ENCODE measurements at regions not wholly inside any gene's neighbourhood (a gene's known extent, or its start where the extent isn't known, plus 50 kb on each side); places are given as distances from the start of the nearest gene placed in this dataset.

- Histone ChIP-seq H3K4me1 (no peaks in the 10 kb centered on the region), H3K9me3 (no peaks in the 10 kb centered on the region), H3K36me3 (no peaks in the 10 kb centered on the region), H3K27me3 (no peaks in the 10 kb centered on the region), H3K4me3 (no peak overlapping the region), H3K27ac (no peak overlapping the region)
- no peak for TF ChIP-seq POLR2A (IDR thresholded peaks at IDR 0.05)
- no peak for TF ChIP-seq CTCF (IDR thresholded peaks at IDR 0.05)
- intact Hi-C loops (cut with DNase I): no loop called here
- WGBS (ENCODE audit: insufficient coverage, low coverage, low lambda C conversion rate, missing lambda C conversion rate): 60% methylated on average over 2 of the region's 2 CpGs
- DNase-seq (no peak), ATAC-seq (no peak)
These were observed 63.3 kb downstream of the HDGFL1 start for GRCh38 chr6:22632581-22633145.

GRCh38 chr6:22636452-22636851 is 67.1 kb downstream of the HDGFL1 start:
- Histone ChIP-seq H3K4me1 (no peaks in the 10 kb centered on the region), H3K36me3 (no peaks in the 10 kb centered on the region), H3K9me3 (no peaks in the 10 kb centered on the region), H3K27ac (no peak overlapping the region), H3K27me3 (no peaks in the 10 kb centered on the region), H3K4me3 (no peak overlapping the region)
- 68% methylated on average over 4 of the region's 4 CpGs for WGBS (ENCODE audit: insufficient coverage, low coverage, low lambda C conversion rate, missing lambda C conversion rate)
- DNase-seq: no peak
- ATAC-seq: no peak
- no peak for TF ChIP-seq CTCF (IDR thresholded peaks at IDR 0.05)
- TF ChIP-seq POLR2A (IDR thresholded peaks at IDR 0.05): no peak
- intact Hi-C loops (cut with DNase I): no loop called here

DNA sequence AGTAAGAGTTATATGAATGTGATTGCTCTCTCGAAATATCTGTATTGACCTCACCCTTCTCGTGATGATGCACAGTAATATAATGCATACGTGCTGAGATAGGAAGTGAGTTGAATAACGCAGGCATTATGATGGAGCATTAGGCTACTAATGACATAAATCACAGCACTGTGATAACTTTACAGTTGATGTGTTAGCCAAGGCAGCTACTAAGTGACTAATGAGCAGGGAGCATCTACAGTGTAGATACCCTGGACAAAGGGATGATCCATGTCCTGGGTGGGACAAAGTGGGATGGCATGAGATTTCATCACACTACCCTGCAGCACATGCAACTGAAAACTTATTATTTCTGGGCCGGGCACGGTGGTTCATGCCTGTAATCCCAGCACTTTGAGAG is 68.4 kb downstream of the HDGFL1 start:
- DNase-seq (no peak), ATAC-seq (no peak)
- Histone ChIP-seq H3K4me1 (no peaks in the 10 kb centered on the region), H3K27ac (no peak overlapping the region), H3K36me3 (no peaks in the 10 kb centered on the region), H3K27me3 (no peaks in the 10 kb centered on the region), H3K4me3 (no peak overlapping the region), H3K9me3 (no peaks in the 10 kb centered on the region)
- TF ChIP-seq POLR2A (IDR thresholded peaks at IDR 0.05) (no peak), CTCF (IDR thresholded peaks at IDR 0.05) (no peak)
- 87% methylated on average over 6 of the region's 6 CpGs for WGBS (ENCODE audit: insufficient coverage, low coverage, low lambda C conversion rate, missing lambda C conversion rate)
- intact Hi-C loops (cut with DNase I): no loop called here

- 58% methylated on average over 3 of the region's 3 CpGs for WGBS (ENCODE audit: insufficient coverage, low coverage, low lambda C conversion rate, missing lambda C conversion rate)
- no peak for ATAC-seq
- Histone ChIP-seq H3K36me3 (no peaks in the 10 kb centered on the region), H3K4me1 (no peaks in the 10 kb centered on the region), H3K9me3 (no peaks in the 10 kb centered on the region), H3K27ac (no peak overlapping the region), H3K4me3 (no peak overlapping the region), H3K27me3 (no peaks in the 10 kb centered on the region)
- intact Hi-C loops (cut with DNase I): no loop called here
- TF ChIP-seq CTCF (IDR thresholded peaks at IDR 0.05) (no peak), POLR2A (IDR thresholded peaks at IDR 0.05) (no peak)
- no peak for DNase-seq
These were observed 69.0 kb downstream of the HDGFL1 start for GRCh38 chr6:22638320-22638719.

DNA sequence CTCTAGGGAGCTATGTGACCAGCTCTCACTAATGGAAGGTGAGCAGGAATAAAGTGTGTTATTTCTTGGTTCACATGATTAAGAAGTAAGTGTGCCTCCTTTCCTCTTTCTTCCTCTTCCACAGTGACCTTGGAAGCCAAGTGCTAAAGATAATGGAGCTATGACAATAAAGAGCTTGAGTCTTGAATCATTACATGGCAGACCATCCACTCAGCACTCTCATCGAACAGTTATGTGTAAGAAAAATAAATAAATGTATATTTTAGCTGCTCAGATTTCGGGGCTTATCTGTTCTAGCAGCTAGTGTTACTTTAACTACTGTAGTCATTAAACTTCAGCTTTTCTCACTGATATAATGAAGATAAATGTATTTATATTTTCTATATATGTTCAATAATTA is 72.9 kb downstream of the HDGFL1 start:
- TF ChIP-seq CTCF (IDR thresholded peaks at IDR 0.05): no peak
- TF ChIP-seq POLR2A (IDR thresholded peaks at IDR 0.05): no peak
- no peak overlapping the region for H3K27ac ChIP-seq
- H3K36me3 ChIP-seq: no peaks in the 10 kb centered on the region
- 65% methylated on average over 2 of the region's 2 CpGs for WGBS (ENCODE audit: insufficient coverage, low coverage, low lambda C conversion rate, missing lambda C conversion rate)
- intact Hi-C loops (cut with DNase I): no loop called here
- H3K4me3 ChIP-seq: no peak overlapping the region
- H3K4me1 ChIP-seq: no peaks in the 10 kb centered on the region
- no peaks in the 10 kb centered on the region for H3K27me3 ChIP-seq
- DNase-seq (no peak), ATAC-seq (no peak)
- H3K9me3 ChIP-seq: no peaks in the 10 kb centered on the region

Data from right lobe of liver (tissue), 6 donors.